ENCODE measurements at regions not wholly inside any gene's neighbourhood (a gene's known extent, or its start where the extent isn't known, plus 50 kb on each side); places are given as distances from the start of the nearest gene placed in this dataset.

DNA sequence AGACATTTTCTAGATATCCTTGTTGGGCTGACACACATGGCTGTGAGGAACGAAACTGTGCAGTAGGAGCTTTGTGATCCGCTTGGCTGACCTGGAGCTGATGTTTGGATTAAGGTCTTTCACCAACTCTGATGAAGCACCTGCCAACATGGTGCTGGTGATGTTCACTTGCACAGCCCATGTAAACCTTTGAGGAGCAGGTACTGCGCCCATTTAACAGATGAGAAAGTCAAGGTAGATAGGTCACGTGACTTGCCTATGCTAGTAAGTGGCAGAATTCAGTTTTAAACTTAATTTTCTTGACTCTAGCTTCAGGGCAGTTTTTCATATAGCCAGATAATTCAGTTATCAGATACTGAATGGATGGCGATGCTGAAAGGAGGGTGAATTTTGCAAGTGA is 351.9 kb downstream of the RPS24 start:
- ChIA-PET POLR2A (no interaction called here), CTCF (no interaction called here)

DNA sequence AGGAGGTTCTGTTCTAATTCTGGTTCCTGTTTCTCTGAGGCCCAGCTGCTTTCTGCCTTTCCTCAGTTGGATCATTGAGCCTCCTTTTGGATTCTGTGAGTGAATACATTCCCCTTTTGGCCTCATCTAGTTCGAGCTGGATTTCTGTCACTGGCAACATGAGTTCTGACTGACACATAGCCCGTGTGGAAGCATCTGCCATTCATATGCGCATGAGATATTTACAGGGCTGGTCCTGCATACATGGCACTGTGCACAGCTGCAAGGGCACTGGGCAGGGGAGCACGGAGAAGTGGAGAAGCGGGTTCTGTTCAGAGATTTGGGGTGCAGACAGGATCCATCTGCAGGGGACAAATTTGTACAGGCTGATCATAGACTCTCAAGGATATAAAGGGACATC is 352.8 kb downstream of the RPS24 start:
- POLR2A ChIA-PET = no interaction called here
- DNase-seq (ENCODE audit: low read depth, low spot score) = no peak
- H3K27ac ChIP-seq (ENCODE audit: low read depth, low read length) = no peak overlapping the region
- no peak overlapping the region for H3K4me3 ChIP-seq (ENCODE audit: low read depth, low read length)
- TF ChIP-seq, protein P1, sequence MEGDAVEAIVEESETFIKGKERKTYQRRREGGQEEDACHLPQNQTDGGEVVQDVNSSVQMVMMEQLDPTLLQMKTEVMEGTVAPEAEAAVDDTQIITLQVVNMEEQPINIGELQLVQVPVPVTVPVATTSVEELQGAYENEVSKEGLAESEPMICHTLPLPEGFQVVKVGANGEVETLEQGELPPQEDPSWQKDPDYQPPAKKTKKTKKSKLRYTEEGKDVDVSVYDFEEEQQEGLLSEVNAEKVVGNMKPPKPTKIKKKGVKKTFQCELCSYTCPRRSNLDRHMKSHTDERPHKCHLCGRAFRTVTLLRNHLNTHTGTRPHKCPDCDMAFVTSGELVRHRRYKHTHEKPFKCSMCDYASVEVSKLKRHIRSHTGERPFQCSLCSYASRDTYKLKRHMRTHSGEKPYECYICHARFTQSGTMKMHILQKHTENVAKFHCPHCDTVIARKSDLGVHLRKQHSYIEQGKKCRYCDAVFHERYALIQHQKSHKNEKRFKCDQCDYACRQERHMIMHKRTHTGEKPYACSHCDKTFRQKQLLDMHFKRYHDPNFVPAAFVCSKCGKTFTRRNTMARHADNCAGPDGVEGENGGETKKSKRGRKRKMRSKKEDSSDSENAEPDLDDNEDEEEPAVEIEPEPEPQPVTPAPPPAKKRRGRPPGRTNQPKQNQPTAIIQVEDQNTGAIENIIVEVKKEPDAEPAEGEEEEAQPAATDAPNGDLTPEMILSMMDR (IDR thresholded peaks at IDR 0.05; ENCODE audit: low read depth, low read length) = no peak
- no peaks in the 10 kb centered on the region for H3K9me3 ChIP-seq (ENCODE audit: control insufficient read depth, insufficient read depth, low read length)
- H3K27me3 ChIP-seq (ENCODE audit: control insufficient read depth, insufficient read depth, low read length) = peaks cover 32% of the 10 kb centered on the region
- CTCF ChIA-PET = no interaction called here

More for the DNA sequence above, 351.9 kb downstream of the RPS24 start:
- Histone ChIP-seq H3K4me3 (ENCODE audit: low read depth, low read length) (no peak overlapping the region), H3K27me3 (ENCODE audit: control insufficient read depth, insufficient read depth, low read length) (peaks cover 36% of the 10 kb centered on the region), H3K9me3 (ENCODE audit: control insufficient read depth, insufficient read depth, low read length) (peaks cover 4% of the 10 kb centered on the region; the same call in 1 of the 2 replicates), H3K27ac (ENCODE audit: low read depth, low read length) (no peak overlapping the region)
- no peak for DNase-seq (ENCODE audit: low read depth, low spot score)
- TF ChIP-seq, protein P1 (IDR thresholded peaks at IDR 0.05; ENCODE audit: low read depth, low read length) = no peak

DNA sequence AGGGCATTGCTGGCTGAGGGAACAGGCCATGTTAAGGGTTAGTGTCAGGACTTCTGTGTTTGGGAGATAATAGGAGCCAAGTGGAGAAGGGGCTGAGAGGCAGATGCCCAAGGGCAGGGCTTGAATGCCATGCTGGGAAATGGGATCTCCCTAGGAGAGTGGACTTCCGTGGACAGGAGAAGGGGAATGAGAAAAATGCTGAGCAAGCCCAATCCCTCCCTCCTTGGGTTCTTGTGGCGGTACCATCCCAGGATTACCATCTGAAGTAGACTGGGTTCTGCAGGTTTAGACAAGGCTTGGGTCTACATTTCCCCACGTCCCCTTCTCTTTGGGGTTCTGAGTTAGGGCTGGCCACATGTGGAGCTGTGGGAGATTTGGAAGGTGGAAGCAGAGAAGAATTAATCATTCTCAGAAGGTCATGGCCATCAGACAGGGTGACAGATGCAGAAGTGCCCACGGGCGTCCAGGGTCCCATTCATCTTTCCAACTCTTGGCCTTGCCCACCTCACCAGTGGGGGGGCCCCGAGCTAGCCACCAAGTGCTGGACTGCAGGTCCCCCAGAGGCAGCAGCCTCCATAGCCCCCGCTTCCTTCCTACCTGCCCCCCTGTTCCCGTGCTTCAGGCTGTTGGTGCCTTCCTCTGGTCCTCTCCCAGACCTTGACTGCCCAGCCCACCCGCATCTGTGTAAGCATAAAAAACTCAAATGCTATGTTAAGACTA is 354.8 kb downstream of the RPS24 start:
- Histone ChIP-seq H3K27ac (ENCODE audit: low read depth, low read length) (no peak overlapping the region), H3K4me3 (ENCODE audit: low read depth, low read length) (no peak overlapping the region), H3K9me3 (ENCODE audit: control insufficient read depth, insufficient read depth, low read length) (no peaks in the 10 kb centered on the region), H3K27me3 (ENCODE audit: control insufficient read depth, insufficient read depth, low read length) (peaks cover 33% of the 10 kb centered on the region)
- TF ChIP-seq, protein P1 (IDR thresholded peaks at IDR 0.05; ENCODE audit: low read depth, low read length) = no peak
- DNase-seq (ENCODE audit: low read depth, low spot score) = no peak
- ChIA-PET POLR2A (no interaction called here), CTCF (interaction anchor here (0.6 kb wide), 1 partner anchor 341 kb away, joined by 3 read pairs; no protein-coding TSS in a partner anchor)

DNA sequence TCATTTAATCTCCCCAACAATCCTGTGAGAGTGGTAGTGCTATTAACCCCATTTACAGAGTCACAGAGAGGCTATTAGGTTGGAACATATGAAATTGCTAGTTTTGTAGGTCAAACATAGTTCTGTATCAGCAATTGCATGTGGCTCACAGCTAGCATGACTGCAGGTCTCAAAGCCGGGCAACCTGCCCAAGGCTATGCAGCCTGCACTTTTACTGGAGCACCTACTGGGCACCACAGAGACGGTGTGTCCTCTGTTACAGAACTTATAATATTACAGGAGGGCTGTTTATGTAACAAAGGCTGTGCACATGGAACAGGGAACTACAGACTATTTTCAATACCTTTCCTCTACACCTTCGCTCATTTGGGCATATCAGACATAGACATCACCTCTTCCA is 355.8 kb downstream of the RPS24 start:
- no peaks in the 10 kb centered on the region for H3K9me3 ChIP-seq (ENCODE audit: control insufficient read depth, insufficient read depth, low read length)
- no peak overlapping the region for H3K4me3 ChIP-seq (ENCODE audit: low read depth, low read length)
- ChIA-PET CTCF (no interaction called here), POLR2A (no interaction called here)
- peaks cover 42% of the 10 kb centered on the region for H3K27me3 ChIP-seq (ENCODE audit: control insufficient read depth, insufficient read depth, low read length)
- DNase-seq (ENCODE audit: low read depth, low spot score) = no peak
- H3K27ac ChIP-seq (ENCODE audit: low read depth, low read length) = no peak overlapping the region
- TF ChIP-seq, protein P1 (IDR thresholded peaks at IDR 0.05; ENCODE audit: low read depth, low read length) = no peak

DNA sequence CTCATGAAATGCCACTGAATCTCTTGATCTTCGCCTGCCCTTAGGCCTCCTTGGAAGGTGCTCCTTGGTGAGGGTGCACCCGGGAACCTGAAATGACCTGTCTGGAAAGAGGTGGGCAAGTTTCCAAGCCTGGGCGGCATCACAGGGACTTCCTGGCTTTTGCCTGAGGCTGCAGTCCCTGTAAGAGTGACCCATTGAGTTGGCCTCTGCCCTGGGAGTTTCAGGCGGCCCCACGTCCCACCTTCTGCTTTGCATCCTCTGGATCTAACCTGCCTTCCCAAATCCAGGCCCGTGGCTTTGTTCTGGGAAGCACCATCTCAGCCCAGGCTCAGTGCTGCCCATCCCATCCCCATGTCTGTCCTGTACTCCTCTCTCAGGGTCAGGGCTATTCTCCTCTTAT is 356.4 kb downstream of the RPS24 start:
- Histone ChIP-seq H3K9me3 (ENCODE audit: control insufficient read depth, insufficient read depth, low read length) (no peaks in the 10 kb centered on the region), H3K27me3 (ENCODE audit: control insufficient read depth, insufficient read depth, low read length) (peaks cover 43% of the 10 kb centered on the region), H3K27ac (ENCODE audit: low read depth, low read length) (no peak overlapping the region), H3K4me3 (ENCODE audit: low read depth, low read length) (no peak overlapping the region)
- CTCF ChIA-PET = no interaction called here
- POLR2A ChIA-PET = no interaction called here
- DNase-seq (ENCODE audit: low read depth, low spot score) = no peak
- TF ChIP-seq, protein P1 (IDR thresholded peaks at IDR 0.05; ENCODE audit: low read depth, low read length) = no peak
